ENCODE measurements at regions not wholly inside any gene's neighbourhood (a gene's known extent, or its start where the extent isn't known, plus 50 kb on each side); places are given as distances from the start of the nearest gene placed in this dataset.

GRCh38 chr2:238602223-238602960, 175.7 kb downstream of the ASB1 start (continued):
- no peak for TF ChIP-seq EZH2phosphoT487 (IDR thresholded peaks at IDR 0.05; ENCODE audit: borderline replicate concordance, low read depth)
- TF ChIP-seq NRF1 (IDR thresholded peaks at IDR 0.05; ENCODE audit: low read depth, low read length): no peak
- no peak for TF ChIP-seq MXI1 (IDR thresholded peaks at IDR 0.05; ENCODE audit: low read depth, low read length)
- TF ChIP-seq FOXJ3 (CRISPR knock-in tag; IDR thresholded peaks at IDR 0.05): no peak
- no peak for TF ChIP-seq ZBTB33 (IDR thresholded peaks at IDR 0.05; ENCODE audit: borderline replicate concordance, low read depth)

GRCh38 chr2:238603596-238603995, 176.9 kb downstream of the ASB1 start:
- Histone ChIP-seq H3K27ac (ENCODE audit: low read depth in 2 of 2, low read length in 1 of 2) (no peak overlapping the region), H3K9me2 (no peaks in the 10 kb centered on the region), H3K4me1 (ENCODE audit: control insufficient read depth in 1 of 2, insufficient read depth in 2 of 2, low read depth in 1 of 2, low read length in 1 of 2) (no peaks in the 10 kb centered on the region), H4K20me1 (ENCODE audit: insufficient read depth) (no peaks in the 10 kb centered on the region), H3F3A (replicated peaks; ENCODE audit: insufficient read depth) (no peaks in the 10 kb centered on the region), H3K27me3 (ENCODE audit: insufficient read depth) (no peaks in the 10 kb centered on the region), H3K4me3 (ENCODE audit: low read depth in 2 of 2, low read length in 1 of 2) (no peak overlapping the region), H3K9me3 (peaks cover 10% of the 10 kb centered on the region), H3K79me2 (ENCODE audit: insufficient read depth) (no peaks in the 10 kb centered on the region), H3K36me3 (replicated peaks in 1 of 2; ENCODE audit: control insufficient read depth in 1 of 2, insufficient read depth in 2 of 2, low read length in 1 of 2) (no peaks in the 10 kb centered on the region), H3K4me2 (no peak overlapping the region), H2AFZ (ENCODE audit: low read depth) (no peak overlapping the region), H3K9ac (no peak overlapping the region)
- DNase-seq: no peak
- ChIA-PET CTCF (no interaction called here), POLR2A (no interaction called here)
- TF ChIP-seq MEF2A (IDR thresholded peaks at IDR 0.05; ENCODE audit: borderline replicate concordance, low read depth) (no peak), CTCF (IDR thresholded peaks at IDR 0.05) (no peak), TEAD4 (IDR thresholded peaks at IDR 0.05; ENCODE audit: borderline replicate concordance, insufficient read depth) (no peak), REST (IDR thresholded peaks at IDR 0.05; ENCODE audit: low read depth, low read length) (no peak), EP300 (IDR thresholded peaks at IDR 0.05; ENCODE audit: borderline replicate concordance in 1 of 2, low read depth in 1 of 2, low read length in 1 of 2) (no peak), RCOR1 (IDR thresholded peaks at IDR 0.05; ENCODE audit: low read length) (no peak), SIN3A (IDR thresholded peaks at IDR 0.05; ENCODE audit: borderline replicate concordance, low read depth, low read length) (no peak), ELF1 (IDR thresholded peaks at IDR 0.05) (no peak), RFX5 (IDR thresholded peaks at IDR 0.05; ENCODE audit: low read length) (no peak), YY1 (IDR thresholded peaks at IDR 0.05; ENCODE audit: low read depth) (no peak), TCF12 (IDR thresholded peaks at IDR 0.05) (no peak), SMC3 (IDR thresholded peaks at IDR 0.05; ENCODE audit: low read depth, low read length) (no peak), POLR2AphosphoS5 (IDR thresholded peaks at IDR 0.05; ENCODE audit: low read depth, low read length) (no peak), IRF3 (IDR thresholded peaks at IDR 0.05; ENCODE audit: low read depth, low read length) (no peak), MXI1 (IDR thresholded peaks at IDR 0.05; ENCODE audit: low read depth, low read length) (no peak), PBX3 (IDR thresholded peaks at IDR 0.05) (no peak), EZH2phosphoT487 (IDR thresholded peaks at IDR 0.05; ENCODE audit: borderline replicate concordance, low read depth) (no peak), NFIC (IDR thresholded peaks at IDR 0.05; ENCODE audit: borderline replicate concordance) (no peak), MAX (IDR thresholded peaks at IDR 0.05; ENCODE audit: low read depth) (no peak)

Measured in SK-N-SH (cell line).